H7 (cell line): ENCODE measurements at regions not wholly inside any gene's neighbourhood (a gene's known extent, or its start where the extent isn't known, plus 50 kb on each side); places are given as distances from the start of the nearest gene placed in this dataset.

Source experiments
- DNase-seq: peaks from one replicate; pipeline ENCODE4 v3.0.0; 2012
- H3K27me3 ChIP-seq: 2 replicates; pipeline ENCODE4 v1.6.0; 2011; ENCODE audit warnings: mild to moderate bottlenecking, low read length; ENCODE audit not compliant: control insufficient read depth, insufficient read depth
- H3K36me3 ChIP-seq: replicated peaks from 2 replicates; pipeline ENCODE4 v1.5.1; 2011; ENCODE audit warnings: low read length; ENCODE audit not compliant: control insufficient read depth, insufficient read depth
- H3K4me3 ChIP-seq: 2 replicates; pipeline ENCODE4 v1.5.1; 2011; ENCODE audit warnings: low read depth, mild to moderate bottlenecking, control low read depth, low read length, moderate library complexity; ENCODE audit not compliant: insufficient read depth

DNA sequence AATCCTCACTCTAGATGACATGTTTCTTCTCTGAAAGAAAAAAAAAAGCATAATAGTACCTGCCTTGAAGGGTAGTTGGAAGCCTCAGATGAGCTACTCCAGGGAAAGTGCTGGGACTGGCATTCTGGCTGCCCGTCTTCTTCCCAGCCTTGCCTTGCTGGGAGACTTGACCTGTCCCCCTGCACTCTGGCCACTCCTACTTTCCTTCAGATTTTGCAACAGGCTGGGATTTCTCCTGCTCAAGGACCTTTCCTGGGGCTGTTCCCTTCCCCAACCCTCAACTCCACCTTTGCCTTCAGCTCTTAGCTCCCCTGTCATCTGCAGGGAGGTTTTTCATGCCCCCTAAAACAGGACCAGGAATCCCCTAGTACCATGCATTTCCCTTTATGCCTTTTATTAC, 609.9 kb upstream of the CFAP20DC start:
- Histone ChIP-seq H3K27me3 (peaks cover 2% of the 10 kb centered on the region; the same call in 1 of the 2 replicates), H3K36me3 (no peaks in the 10 kb centered on the region), H3K4me3 (no peak overlapping the region)
- DNase-seq, result no peak

DNA sequence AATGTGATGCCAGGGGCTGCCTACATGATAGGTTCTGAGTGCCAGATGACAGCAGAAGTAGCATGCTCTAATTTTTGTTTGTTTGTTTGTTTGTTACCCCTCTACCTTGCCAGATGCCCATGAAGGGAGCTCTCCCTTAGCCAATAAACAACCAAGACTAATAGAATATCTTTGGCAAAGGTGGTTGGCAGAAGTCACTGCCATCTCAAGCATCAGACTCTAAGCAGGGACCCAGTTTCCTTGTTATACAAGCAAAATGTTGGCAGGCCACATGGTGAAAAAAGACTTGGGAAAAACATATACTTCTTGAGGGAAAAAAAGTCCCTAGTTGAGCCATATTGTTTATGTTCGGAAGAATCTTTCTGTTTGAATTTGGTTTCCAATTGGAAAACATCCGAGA, 609.0 kb upstream of the CFAP20DC start:
- H3K27me3 ChIP-seq, result peaks cover 2% of the 10 kb centered on the region; the same call in 1 of the 2 replicates
- no peak overlapping the region for H3K4me3 ChIP-seq
- no peaks in the 10 kb centered on the region for H3K36me3 ChIP-seq
- no peak for DNase-seq

DNA sequence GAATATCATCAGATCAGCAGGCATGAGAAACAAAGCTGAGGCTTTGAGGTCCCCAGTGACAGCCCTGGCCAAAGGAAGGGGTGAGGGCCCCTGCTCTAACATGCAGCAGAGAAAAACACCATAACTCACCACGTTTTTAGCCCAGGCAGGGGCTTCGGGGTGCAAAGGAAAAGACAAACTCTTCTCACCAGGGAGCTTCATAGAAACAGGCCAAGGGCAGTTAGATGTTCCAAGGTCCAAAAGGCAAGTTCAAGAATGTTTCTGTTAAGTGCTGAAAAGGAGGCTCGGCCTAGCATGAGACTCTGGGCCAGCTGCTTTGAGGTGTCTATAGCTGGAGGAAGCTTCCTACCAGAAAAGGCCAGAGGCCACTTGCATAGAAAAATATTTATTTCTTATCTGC, 608.4 kb upstream of the CFAP20DC start:
- Histone ChIP-seq H3K4me3 (no peak overlapping the region), H3K27me3 (peaks cover 2% of the 10 kb centered on the region; the same call in 1 of the 2 replicates), H3K36me3 (no peaks in the 10 kb centered on the region)
- DNase-seq, result no peak

DNA sequence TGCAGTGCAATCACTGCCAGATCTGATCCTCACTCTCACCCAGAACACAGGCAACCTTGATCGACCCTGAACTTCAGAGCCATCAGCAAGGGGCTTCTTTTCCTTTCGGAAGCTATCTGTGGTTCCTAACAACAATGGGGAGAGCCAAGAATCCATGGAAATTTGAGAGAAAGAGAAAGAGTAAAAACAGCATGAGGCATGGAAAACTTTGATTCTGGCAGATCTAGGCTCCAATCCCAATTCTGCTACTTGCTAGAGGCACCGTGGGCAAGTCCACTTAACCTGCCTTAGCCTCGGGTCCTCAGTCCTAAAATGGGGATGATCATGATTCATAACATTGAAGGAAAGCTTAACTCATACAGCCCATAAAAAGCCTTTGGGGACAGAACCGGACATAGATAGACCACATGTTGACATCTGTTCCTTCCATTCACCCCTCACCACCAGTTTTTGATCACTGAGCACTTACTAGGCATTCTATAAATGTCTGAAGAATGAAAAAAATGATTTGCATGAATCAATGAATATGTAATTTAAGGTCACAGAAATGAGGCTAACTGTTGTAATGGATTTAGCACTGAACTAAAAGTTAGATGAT, 605.7 kb upstream of the CFAP20DC start:
- Histone ChIP-seq H3K4me3 (no peak overlapping the region), H3K36me3 (no peaks in the 10 kb centered on the region), H3K27me3 (no peaks in the 10 kb centered on the region; the same call in 1 of the 2 replicates)
- no peak for DNase-seq

DNA sequence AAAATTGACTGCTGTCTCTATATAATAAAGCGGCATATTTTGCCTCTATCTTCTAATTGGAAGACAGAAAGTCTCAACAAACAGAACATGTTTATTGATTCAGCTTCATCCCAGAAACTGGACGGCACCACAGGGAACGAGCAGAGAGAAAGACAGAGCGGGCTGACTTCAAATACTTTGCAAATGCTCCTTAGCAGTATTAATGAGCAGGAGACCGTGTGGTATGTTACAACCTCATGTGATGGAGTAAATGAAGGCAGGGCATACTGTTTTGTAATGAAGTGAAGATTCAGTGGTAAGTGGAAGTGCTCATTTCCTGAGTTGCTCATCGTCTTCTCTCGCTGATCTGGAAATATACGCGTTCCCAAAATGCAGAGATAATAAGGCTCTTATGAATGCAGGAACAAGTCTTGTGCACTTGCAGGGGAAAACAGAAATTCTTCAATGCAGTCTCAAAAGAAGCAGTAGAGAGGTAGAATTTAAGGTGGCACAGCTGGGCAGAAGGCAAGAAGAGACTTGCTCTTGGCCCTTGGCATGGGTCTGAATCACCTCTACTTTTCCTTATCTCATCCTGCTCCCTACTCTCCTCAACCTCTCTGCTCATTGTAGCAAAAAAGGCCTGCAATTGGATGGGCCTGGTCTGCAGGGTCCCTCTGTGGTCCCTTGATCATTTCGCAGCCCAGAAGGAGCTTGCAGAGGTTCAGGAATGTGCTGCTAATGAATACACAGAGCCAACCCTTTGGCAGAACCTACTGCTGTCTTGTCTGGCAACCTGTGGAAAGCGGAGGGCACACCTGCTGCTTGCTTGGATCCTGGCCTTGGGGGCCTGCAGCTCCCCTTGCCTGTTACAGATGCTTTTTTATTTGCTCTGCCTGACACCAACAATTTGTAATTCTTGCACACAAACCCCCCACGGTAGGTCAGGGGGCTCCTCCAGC, 604.9 kb upstream of the CFAP20DC start:
- H3K27me3 ChIP-seq, result no peaks in the 10 kb centered on the region; the same call in 1 of the 2 replicates
- DNase-seq, result no peak

DNA sequence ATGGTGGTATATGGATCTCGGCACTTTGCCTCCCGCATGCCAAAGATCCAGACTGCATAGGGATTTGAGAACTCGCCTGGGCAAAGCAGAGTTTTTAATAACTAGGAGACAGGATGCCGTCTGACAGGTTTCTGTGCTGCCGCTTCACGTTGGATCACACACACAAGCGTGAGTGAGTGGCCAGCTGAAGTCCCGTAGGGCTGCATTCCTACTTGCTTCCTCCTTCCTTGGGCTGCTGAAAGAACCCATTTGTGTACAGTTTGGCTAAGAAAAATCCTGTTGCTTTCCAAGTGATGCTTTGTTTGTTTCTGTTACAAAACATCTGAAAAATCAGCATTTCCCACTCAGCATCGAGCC, 604.3 kb upstream of the CFAP20DC start:
- H3K4me3 ChIP-seq, result no peak overlapping the region
- H3K36me3 ChIP-seq, result no peaks in the 10 kb centered on the region
- no peak for DNase-seq
- H3K27me3 ChIP-seq, result no peaks in the 10 kb centered on the region

More for the DNA sequence above, 604.9 kb upstream of the CFAP20DC start:
- Histone ChIP-seq H3K4me3 (no peak overlapping the region), H3K36me3 (no peaks in the 10 kb centered on the region)

DNA sequence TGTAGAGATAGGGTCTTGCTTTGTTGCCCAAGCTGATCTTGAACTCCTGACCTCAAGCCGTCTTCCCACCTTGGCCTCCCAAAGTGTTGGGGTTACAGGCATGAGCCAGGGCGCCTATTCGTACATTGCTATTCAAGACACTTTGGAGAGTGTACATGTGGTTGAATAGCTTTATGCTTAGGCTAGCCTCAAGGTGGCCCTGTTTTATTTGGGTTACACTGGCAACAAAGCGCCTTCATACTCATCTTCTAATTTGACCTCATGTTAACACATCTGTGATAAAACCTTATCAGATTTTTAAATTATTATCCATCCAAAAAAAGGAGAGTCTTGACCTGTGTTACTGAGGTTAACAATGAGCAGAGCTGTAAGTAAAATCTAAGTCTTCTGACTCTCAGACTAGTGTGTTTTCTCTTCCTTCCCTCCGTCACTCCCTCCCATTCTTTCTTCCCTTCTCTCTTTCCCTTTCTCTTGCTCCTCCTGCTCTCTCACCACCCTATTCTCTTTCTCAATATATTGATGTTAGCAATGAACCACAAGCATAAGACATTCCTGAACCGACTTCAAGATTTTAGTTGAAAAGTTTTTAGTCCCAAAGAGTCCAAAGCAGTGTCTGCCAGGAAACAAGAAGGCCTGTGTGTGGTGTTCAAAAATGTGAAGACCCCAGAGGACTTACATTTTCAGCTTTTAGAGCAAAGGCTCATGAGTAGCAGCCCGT, 603.7 kb upstream of the CFAP20DC start:
- no peaks in the 10 kb centered on the region for H3K27me3 ChIP-seq

DNA sequence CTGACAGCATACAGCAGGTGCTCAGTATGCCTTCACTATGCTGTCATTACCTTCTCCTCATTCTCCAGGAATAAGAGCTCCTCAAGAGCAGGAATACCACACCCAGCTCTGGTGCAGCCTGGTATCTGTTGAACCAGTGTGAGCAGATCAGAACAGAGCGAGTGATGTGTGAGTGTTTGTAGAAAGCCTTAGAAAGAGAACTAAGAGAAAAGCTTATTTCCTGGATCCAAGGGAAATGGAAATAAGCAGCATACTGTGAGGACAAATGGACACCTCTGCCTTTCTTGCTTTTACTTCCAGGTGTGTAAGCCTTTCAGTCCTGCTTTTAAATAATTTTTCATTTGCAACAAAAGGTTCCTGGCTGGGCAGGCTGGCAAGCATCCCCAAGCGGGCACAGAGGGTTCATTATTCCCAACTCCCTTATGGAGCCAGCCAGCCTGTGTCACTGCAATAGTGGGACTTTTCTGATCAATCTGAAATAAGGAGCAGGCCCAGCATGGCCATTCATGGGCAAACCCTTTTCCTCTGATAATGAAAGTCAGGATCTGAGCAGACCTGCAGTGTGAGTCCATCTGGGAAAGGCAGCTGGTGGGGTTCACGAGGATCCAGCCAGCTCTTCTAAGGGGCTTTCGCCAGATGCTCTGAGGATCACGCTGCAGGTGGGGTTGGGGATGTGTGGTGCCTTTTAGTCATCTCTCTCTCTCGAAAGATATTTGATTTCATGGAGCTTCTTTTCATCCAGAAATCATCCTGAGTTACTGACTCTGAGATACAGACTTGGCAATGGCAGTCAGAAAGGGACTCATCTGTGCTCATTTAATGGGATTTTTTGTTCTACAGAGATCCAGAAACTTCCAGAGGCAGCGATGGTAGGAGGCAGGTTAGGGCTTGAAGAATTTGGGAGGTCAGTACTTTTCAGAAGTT, 594.9 kb upstream of the CFAP20DC start:
- Histone ChIP-seq H3K4me3 (no peak overlapping the region), H3K36me3 (no peaks in the 10 kb centered on the region), H3K27me3 (no peaks in the 10 kb centered on the region)
- DNase-seq, result no peak

More for the DNA sequence above, 603.7 kb upstream of the CFAP20DC start:
- Histone ChIP-seq H3K4me3 (no peak overlapping the region), H3K36me3 (no peaks in the 10 kb centered on the region)
- DNase-seq, result no peak

DNA sequence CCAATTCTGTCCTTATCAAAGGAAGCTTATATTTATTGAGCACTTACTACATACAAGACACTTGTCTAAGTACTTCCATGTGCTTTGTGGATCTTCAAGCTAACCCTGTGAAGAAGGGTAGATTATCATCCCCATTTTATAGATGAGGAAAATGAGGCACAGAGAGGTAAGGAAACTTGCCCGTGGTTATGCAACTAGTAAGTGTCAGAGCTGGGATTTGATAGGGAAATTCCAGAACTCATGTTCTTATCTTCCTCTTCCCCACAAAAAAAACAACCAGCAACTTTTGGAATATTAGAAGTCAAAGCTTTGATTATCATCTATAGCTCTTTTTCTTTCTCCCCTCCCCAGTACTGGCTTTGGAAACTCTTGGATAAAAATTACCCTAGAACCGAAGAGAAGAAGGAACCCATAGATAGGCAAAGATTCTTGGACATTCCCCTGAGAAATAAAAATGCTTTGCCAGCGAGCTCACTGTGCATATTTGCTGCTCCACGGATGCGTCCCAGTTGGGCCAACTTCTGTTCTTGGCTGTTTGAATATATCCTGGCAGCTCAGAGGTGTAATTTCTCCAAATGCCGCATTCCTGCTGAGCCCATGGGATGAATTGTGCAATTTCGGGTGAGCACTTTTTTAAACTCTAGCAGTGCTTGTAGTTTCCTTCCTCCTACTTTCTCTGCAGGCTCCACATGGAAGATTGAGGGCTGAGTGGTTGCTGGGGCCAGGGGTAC, 591.5 kb upstream of the CFAP20DC start:
- Histone ChIP-seq H3K27me3 (no peaks in the 10 kb centered on the region), H3K4me3 (no peak overlapping the region), H3K36me3 (no peaks in the 10 kb centered on the region)
- no peak for DNase-seq

DNA sequence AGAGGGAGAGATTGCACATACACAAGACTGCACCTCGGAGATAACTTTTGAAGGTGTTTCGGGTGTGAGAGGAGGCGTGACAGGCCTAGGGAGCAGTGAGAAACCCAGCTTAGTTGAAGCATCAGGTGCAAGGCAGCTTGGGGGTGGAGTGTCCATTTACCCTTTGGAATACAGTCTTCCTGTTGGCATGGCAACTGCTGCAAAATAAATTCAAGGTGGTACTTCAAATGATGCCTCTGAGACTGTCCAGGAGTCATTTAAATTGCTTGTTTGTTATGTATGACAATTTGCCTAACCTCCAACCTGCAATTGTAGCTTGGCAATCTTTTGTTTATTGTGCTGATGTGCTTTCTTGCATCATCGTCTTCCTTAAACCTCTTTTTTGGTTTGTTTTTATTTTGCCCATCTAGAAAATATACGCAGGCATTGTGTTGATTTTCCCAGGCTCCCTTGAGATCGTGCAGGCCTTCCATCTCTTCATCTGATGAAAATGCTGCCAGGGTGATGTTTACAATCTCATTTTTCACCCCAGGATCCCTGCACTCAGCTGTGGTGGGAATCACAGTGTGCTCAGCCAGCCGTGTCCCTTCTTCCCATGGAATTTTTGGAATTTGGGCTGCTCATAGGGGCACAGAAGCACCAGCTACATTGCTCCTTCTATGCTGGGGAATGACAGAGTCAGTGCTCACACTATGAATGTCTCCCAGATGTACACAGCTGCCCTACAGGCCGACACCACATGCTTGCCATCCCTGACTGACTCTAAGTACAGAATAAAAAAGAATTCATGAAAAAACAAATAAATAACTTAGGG, 583.1 kb upstream of the CFAP20DC start:
- Histone ChIP-seq H3K36me3 (no peaks in the 10 kb centered on the region), H3K4me3 (no peak overlapping the region), H3K27me3 (no peaks in the 10 kb centered on the region)
- no peak for DNase-seq

DNA sequence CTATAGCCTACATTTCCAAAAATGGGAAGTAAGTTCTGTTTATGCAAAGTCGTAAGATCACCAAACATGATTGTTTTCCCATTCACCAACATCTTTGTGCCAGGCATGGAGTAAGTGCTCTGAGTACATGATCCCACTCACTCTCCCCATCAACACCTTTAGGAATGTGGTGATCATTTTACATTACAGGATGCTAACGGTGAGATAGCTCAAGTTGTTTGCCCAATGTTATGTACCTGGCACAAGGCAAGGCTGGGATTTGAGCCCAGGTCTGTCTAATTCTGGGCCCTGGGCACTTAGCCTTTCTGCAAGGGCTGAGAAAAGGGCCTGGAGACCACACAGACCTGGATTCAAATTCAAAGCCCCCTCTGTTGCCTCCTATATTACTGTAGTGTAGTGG, 581.7 kb upstream of the CFAP20DC start:
- H3K36me3 ChIP-seq, result no peaks in the 10 kb centered on the region
- no peaks in the 10 kb centered on the region for H3K27me3 ChIP-seq
- no peak for DNase-seq
- H3K4me3 ChIP-seq, result no peak overlapping the region

DNA sequence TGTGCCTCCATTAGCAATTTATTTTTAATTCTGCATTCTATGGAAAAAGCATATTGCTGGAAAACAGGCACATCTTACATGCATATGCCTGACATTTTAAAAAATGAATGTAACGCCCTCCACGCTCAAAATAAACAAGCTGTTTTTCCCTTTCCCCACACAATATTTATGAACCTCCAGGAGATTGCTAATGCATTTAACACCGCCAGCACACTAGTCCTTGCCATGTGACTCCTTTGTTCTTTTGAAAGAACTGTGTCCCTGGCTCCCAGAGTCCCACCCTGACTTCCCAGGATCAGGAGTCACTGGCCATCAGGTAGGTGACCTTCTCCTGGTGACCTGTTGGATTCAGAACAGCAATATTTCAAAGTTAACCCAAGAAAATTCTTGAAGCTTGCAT, 571.2 kb upstream of the CFAP20DC start:
- H3K36me3 ChIP-seq, result no peaks in the 10 kb centered on the region
- no peak for DNase-seq
- no peak overlapping the region for H3K4me3 ChIP-seq
- no peaks in the 10 kb centered on the region for H3K27me3 ChIP-seq

DNA sequence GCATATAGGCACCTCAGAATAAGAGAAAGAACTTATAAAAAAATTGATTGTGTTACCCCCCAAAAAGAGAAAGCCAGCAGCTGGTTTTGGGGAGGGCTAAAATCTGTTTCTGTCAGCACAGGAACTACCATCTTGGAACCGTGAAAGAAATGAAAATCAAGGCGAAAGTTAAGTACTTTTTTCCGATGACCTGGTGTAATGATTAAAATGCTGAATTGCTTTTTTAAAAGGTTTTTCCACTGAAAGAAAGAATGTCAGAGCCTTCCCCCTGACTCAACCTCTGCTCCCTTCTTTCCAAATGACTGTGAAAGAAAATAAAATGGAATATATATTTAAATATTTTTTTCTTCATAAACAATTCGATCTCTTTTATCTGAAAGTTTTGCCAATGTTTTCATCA, 570.5 kb upstream of the CFAP20DC start:
- Histone ChIP-seq H3K27me3 (no peaks in the 10 kb centered on the region), H3K36me3 (no peaks in the 10 kb centered on the region), H3K4me3 (no peak overlapping the region)
- DNase-seq, result no peak
